RKO (cell line): ENCODE measurements at regions not wholly inside any gene's neighbourhood (a gene's known extent, or its start where the extent isn't known, plus 50 kb on each side); places are given as distances from the start of the nearest gene placed in this dataset.
"Not testable (repeated sequence)": the region's sequence is repeated elsewhere in the genome, so short reads cannot be mapped to it uniquely, and the experiment has no call there.

Experiments
- DNase-seq: peaks from one replicate; pipeline ENCODE4 v3.0.0-alpha.2; 2016; ENCODE audit warnings: low spot score

GRCh38 chr5:82952326-82952725 is 124.9 kb downstream of the TMEM167A start:
- no peak for DNase-seq

GRCh38 chr5:82944267-82944666 is 132.9 kb downstream of the TMEM167A start:
- DNase-seq = not testable (repeated sequence)

GRCh38 chr5:82942083-82942881 is 134.9 kb downstream of the TMEM167A start:
- no peak for DNase-seq

GRCh38 chr5:82938901-82939725 is 138.1 kb downstream of the TMEM167A start:
- DNase-seq = no peak

- not testable (repeated sequence) for DNase-seq
Observed at GRCh38 chr5:82932473-82933220, 144.5 kb downstream of the TMEM167A start.

GRCh38 chr5:82931110-82931509 is 146.1 kb downstream of the TMEM167A start:
- no peak for DNase-seq

GRCh38 chr5:82925061-82925411 is 152.2 kb downstream of the TMEM167A start:
- DNase-seq = no peak

GRCh38 chr5:82924226-82925060 is 152.8 kb downstream of the TMEM167A start:
- no peak for DNase-seq

GRCh38 chr5:82922086-82922734 is 155.0 kb downstream of the TMEM167A start:
- DNase-seq = no peak

GRCh38 chr5:82918311-82919031 is 158.7 kb downstream of the TMEM167A start:
- no peak for DNase-seq

GRCh38 chr5:82917584-82917983 is 159.6 kb downstream of the TMEM167A start:
- DNase-seq = no peak

- no peak for DNase-seq
Observed at GRCh38 chr5:82913971-82914370, 163.2 kb downstream of the TMEM167A start.

- no peak for DNase-seq
Observed at GRCh38 chr5:82912462-82912861, 164.7 kb downstream of the TMEM167A start.

GRCh38 chr5:82911910-82912309 is 165.3 kb downstream of the TMEM167A start:
- DNase-seq = no peak

GRCh38 chr5:82910905-82911304 is 166.3 kb downstream of the TMEM167A start:
- no peak for DNase-seq

- DNase-seq = no peak
Observed at GRCh38 chr5:82910491-82910890, 166.7 kb downstream of the TMEM167A start.

- no peak for DNase-seq
Observed at GRCh38 chr5:82909771-82910170, 167.4 kb downstream of the TMEM167A start.

GRCh38 chr5:82905986-82906385 is 171.2 kb downstream of the TMEM167A start:
- no peak for DNase-seq

- DNase-seq = no peak
Observed at GRCh38 chr5:82901281-82901888, 175.8 kb downstream of the TMEM167A start.

- DNase-seq = no peak
Observed at GRCh38 chr5:82894716-82895115, 182.5 kb downstream of the TMEM167A start.
